CD4-positive, alpha-beta T cell treated with Interleukin-2 at 100 ng/mL for 4 hours (primary cell): ENCODE measurements at regions not wholly inside any gene's neighbourhood (a gene's known extent, or its start where the extent isn't known, plus 50 kb on each side); places are given as distances from the start of the nearest gene placed in this dataset.
"Not testable (repeated sequence)": the region's sequence is repeated elsewhere in the genome, so short reads cannot be mapped to it uniquely, and the experiment has no call there.

ENCODE experiments used
- DNase-seq: peaks from one replicate; pipeline ENCODE4 v3.0.0-alpha.2; 2020; ENCODE audit warnings: low spot score

DNA sequence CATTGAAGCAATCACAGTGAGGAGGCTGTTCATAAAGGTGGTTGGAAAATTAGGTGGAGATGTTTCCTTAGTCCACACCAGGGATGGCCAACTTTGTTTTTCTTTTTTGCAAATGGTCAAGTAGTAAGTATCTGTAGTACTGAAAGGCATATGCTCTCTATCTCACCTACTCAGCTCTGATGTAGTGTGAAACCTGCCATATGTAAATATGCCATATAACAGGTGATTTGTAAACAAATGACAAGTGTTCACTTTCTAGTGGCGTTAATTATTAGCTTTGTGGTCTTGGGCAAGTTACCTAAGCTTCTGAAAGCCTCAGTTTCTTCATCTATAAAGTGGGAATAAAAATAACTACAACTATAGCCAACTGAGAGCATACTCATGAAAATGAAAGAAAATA is 421.4 kb upstream of the LCORL start:
- no peak for DNase-seq

DNA sequence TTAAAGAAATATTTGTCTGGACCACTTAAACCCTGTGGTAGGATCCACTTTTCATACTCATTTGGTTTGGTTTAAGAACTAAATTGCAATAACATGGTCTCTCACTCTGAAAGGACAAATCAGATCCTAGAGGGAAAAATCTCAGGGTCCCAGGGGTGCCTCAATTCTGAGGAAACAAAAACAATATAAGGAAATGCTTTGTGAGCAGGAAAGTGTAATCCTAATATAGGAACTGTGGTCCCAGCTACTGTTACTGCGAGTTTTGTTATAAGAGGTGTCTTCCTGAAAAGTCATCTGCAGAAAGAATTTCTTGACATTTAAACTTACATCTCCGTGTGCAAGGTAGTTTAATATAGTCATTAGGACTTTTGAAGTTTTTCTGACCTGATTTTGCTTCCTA is 420.1 kb upstream of the LCORL start:
- DNase-seq, result no peak

DNA sequence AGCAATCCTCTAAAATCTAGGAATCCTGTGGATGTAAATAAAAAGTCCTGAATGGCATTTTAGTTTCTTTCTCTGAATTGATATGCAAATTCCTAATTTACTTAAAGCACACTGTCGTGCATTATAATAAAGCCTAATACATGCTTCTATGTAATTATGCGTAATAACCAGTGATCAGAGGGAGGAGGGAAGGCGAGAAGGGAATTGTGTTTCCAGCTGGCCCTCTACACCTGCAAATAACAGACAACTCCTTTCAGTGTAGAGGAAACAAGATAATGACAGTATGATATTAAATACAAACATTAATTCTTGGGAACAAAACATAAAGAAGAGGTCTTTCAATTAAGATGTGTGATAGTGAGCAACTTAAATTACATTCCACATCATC is 419.6 kb upstream of the LCORL start:
- no peak for DNase-seq

DNA sequence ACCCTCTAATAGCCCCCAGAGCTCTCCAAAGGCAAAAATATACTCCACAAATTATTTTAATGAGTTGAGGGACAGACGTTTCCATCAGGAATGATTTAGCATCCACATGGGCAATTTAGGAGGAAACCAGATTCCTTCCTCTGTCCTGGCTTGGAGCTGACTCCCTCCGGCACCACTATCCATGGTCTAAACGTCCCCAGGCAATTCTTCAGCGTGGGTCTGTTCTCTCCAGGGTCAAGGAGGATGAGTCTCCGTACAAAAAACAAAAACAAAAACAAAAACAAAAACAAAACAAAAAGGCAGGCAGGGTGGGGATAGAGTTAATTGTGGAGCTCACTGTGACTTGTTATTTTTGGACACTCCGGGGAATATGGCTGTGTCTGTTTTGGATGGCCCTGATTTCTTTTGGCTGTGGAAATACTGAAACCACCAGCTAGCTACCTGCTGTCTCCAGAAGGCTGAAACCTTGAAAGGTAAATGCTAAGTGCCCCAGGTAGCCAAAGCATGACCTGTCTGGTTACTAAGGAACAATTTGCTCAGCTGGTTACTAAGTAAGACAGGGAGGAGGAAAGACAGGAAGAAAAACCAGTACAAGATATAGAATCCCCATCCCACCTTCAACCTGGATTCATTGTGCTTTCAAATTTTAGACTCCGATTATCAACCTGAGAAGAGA is 419.1 kb upstream of the LCORL start:
- no peak for DNase-seq

DNA sequence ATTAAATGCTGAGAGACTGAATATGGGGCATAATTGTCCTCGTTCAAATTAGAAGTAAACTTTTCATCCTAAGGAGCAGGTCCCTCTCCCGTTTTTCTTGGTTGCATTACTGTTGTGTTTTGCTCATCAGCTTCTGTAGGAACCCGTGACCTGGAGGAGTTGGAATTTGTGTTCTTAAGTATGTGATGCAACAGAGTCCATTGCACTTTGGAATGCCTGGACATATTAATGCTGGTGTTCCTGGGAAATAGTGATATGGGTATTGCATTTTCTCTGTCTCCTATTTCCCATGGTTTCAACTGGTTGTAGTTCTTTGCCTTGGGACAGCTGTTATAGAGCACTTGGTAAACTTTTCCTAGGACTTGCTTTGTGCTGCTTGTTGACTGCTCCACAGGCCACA is 417.8 kb upstream of the LCORL start:
- no peak for DNase-seq

DNA sequence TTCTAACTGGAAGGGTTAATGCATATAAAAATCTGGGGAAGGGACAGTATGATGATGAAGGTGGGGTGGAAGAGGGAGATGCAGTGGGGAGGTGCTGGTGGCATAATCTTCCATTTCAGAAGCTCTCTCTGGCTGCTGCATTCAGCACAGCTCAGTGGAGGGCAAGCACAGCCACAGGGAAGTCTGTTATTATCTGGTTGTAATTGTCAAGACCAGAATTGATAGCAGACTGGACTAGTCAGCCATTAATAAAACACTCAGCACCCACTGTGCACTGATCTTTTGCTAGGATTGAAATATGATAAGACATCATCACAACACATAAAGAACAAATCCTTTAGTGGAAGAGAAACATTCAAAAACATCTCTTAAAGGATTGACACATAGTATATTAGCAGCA is 414.2 kb upstream of the LCORL start:
- no peak for DNase-seq

DNA sequence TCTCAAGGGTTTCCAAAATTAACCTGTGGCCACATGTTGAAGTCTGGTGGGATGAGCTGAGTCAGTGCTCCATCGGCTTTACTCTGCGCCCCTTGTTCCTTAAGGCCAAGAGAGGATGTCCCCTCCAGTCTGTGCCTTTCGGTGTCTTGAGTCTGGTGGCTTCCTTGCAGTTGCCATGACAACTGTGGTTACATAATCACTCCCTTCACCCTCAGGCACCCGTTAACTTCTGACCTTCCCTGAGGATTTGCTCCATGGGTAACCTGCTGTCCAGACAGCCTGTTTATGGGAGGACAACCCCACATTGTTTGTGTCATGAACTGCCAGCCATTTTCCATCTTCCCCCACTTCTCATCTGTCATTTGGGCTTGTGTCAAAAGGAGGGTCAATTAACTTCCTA is 401.1 kb upstream of the LCORL start:
- no peak for DNase-seq

DNA sequence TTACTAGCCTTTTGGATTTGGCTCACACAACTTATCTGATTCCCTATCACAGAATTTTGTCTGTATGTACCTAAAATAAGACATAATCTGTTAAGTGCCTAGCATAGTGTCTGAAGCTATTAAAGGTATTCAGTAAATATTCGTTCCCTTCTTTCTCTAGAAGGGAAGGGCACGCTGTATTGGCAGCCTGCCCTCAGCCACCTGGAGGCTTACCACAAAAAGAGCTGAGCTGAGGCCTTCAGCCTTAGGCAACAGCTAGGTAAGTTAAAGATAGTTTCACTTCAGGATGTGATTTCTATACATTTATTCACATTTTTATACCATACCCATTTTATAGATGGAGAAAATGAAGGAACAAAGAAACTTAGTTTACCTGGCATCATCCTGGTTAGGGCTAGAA is 400.0 kb upstream of the LCORL start:
- no peak for DNase-seq

DNA sequence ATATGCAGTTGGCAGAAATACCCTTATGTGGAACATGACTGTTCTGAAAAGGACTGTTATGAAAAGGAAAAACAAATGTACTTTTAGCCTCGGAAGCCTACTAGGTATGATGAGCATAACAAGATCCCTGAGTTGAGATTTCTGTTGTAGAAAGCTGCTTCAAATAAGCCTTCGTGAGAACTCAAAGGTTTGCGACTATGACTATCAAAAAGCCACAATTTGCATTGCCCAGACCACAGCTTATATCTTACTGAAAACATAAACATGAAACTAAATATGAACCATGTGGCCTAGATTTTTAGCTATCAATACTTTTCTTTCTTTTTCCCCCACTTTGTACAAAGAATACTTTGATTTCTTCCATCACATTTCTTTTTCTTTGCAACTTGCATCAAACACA is 398.2 kb upstream of the LCORL start:
- no peak for DNase-seq

DNA sequence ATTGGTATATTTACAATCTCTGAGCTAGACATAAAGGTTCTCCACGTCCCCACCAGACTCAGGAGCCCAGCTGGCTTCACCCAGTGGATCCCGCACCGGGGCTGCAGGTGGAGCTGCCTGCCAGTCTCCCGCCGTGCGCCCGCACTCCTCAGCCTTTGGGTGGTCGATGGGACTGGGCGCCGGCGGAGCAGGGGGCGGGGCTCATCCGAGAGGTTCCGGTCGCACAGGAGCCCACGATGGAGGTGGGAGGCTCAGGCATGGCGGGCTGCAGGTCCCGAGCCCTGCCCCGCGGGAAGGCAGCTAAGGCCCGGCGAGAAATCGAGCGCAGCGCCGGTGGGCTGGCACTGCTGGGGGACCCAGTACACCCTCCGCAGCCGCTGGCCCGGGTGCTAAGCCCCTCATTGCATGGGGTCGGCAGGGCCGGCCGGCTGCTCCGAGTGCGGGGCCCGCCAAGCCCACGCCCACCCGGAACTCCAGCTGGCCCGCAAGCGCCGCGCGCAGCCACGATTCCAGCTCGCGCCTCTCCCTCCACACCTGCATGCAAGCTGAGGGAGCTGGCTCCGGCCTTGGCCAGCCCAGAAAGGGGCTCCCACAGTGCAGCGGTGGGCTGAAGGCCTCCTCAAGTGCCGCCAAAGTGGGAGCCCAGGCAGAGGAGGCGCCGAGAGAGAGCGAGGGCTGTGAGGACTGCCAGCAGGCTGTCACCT is 396.8 kb upstream of the LCORL start:
- DNase-seq, result not testable (repeated sequence)

DNA sequence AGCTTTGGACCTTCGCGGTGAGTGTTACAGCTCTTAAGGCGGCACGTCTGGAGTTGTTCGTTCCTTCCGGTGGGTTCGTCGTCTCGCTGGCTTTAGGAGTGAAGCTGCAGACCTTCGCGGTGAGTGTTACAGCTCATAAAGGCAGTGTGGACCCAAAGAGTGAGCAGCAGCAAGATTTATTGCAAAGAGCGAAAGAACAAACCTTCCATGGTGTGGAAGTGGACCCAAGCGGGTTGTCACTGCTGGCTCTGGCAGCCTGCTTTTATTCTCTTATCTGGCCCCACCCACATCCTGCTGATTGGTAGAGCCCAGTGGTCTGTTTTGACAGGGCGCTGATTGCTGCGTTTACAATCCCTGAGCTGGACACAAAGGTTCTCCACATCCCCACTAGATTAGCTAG is 396.1 kb upstream of the LCORL start:
- DNase-seq, result not testable (repeated sequence)

DNA sequence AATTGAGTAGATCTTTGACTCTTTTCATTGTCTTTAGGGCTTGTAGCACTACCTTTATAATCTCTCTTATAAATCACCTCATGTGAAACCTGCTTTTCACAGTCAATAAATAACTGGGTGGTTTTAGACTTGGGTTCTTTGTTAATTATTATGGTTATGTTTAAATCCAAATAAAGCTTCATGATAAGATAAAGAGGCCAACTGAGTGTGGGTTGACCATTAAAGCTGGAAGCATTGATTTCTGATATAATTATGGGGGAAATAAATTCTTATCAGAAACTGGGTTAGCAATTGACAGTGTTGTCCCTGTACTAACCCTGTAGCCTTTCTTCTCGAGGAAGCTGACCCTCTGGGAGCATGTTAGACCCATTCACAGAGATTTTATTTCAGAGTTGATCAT is 384.7 kb upstream of the LCORL start:
- no peak for DNase-seq

DNA sequence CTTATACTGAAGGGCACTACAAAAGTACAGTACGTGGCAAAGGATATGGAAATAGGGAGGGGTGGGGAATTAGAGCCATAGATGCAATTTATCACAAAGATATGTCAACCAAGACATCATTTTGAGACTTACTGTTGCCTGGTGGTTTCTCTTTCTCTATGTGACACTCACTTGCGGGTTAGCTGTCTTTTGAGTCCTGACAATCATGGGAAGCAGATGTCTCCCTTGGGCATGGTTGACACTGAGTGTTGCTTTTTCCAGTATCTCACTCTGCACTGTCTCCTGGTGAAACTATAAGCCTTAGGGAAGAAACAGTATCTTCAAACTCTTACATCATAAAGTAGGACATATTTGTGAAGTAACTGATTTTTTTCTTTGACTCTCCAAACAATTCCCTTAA is 383.5 kb upstream of the LCORL start:
- no peak for DNase-seq

DNA sequence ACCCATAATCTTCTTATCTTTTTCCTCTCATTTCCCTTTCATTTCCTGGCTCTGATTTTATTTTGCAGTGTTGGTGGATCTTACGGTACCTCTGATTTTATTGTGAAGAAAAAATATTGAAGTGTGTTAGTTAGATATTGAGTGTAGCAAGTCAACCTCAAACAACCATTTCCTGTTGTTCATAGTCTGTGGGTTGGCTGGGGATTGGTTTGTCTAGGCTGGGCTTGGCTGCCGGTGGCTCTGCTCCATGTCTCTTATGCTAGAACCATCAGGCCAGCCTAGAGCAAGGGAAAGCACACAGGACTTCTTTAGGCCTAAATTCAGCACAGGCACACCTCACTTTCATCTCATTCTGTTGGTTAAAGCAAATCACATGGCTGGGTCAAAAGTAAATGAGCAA is 383.1 kb upstream of the LCORL start:
- no peak for DNase-seq

DNA sequence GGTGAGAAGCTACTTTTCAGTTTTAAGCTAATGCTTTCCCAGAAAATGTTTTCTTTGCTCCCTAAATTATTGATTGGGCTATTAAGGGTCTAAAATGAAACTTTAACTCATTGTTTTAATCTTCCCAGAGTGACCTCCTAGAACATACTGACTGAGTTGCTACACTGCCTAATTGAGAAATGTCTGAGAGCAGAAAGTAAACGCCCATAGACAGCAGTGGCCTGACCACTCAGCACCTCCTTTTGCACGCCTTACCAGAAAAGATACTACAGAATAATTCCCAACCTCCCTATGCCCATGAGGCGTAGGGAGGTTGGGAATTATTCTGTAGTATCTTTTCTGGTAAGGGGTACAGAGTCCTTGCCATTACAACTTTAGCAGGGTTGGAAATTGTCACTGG is 381.8 kb upstream of the LCORL start:
- no peak for DNase-seq

DNA sequence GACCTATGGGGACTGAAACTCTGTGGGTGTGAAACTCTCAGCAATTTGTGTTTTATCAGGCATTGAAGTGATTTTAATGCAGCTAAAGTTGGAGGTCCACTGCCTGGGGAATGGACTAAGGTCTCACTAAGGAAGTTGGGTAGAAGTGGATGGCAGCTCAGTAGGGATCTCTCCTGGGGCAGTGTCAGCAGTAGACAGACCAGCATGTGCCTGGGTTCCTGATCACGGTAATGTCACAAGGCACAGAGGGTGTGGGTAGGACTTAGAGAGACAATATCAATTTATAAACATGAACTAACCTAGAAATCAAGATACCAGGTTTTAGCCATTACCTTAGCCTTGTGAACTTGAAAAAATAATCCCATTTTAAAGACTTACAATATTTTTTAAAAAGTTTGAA is 380.3 kb upstream of the LCORL start:
- no peak for DNase-seq

DNA sequence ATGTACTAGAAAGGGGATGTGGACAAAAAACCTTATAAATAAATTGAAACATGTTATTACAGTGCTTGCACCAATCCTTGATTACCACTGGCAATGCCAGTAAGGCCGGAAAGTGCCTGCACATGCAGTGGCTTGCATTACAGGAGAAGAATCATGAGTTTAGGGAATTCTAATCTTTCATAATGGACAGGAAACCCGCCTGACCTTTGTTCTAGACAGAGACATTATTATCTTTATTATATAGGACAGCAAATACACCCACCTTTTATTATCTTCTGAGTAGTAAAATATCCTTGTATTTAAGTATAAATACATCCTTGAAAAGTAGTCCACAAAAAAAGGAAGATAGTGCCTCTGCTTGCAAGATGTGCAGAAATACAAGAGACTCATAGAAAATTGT is 379.9 kb upstream of the LCORL start:
- no peak for DNase-seq

DNA sequence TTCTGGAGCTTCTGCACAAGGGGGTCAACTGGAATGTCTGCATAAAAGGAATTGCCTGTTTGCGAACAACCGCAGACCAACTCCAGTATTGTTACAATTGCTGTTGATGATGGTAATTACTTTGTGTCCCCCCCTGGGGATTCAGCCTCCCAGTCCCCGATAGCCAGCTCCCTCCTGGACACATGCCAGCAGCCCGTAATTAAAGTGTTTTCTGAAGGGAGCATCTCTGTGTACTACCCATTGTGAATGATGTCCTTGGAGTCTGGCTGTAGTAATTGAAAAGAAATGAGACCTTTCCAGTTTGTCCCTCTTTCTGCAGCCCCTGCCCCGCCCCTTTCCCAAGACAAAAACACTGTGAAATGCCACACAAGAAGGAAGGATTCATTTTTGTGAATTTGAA is 377.1 kb upstream of the LCORL start:
- DNase-seq, result no peak

DNA sequence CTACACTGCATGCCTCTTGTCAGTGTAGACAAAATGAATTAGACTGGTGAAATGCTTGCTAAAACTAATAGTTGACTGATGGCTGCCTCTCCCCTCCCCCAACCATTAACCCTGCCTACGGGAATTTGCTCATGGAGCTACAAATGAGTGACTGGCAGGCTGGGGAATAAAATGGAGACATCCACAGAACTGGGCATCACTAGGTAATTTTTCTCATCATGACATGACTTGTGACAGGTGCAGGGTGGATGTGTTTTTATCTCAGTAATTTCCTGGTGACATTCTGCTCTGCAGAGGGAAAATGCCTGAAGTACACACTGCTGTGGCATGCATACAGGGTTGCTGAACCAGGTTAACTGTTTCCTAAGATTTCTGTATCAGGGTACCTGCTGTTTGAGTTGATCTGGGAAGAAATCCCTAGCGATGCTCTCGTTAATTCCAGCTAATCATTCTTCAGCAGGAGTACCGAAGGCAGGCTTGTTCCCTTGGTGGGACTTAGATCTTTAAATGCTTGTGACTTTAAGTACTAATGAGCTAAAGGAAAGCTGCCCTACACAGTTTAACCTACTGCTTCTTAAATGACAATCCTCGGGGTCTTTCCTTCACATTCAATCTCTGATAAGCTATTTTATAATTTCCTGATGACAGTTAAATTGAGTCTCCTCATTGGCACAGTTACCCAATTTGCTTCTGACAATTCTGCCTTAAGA is 376.3 kb upstream of the LCORL start:
- DNase-seq, result no peak

DNA sequence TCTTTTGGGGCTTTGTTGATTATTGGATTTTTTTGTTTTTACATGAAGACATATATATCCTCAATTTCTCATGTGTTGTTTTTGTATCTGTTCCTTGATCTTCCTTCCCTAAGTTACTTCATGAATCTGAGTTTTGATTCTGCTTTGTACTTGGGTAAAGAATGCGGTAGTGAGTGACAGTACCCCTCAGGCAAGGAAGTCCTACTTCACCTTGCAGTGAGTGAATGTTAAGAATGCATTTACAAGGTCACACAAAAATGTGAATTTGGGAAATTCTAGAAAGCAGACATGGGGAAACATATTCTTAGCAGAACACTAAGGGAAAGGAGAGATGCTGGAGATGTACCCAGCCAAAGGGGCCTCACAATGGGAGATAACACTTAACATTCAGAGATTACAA is 373.1 kb upstream of the LCORL start:
- no peak for DNase-seq

DNA sequence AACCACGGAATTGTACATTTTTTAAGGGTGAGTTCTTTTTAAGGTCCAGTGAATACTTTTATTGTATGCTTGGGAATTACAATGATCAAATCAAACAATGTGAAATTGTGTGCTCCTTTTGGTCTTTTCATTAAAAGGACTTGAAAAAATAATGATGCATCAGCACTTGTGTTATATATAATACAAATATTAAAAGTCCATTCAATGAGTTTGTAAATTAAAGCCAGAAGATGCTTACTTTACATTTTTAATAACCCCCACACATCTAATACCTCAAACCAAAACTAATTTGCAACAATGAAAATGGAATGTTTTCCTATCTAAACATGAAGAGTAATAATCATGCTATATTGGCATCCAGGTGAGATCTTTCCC is 369.8 kb upstream of the LCORL start:
- DNase-seq, result no peak

DNA sequence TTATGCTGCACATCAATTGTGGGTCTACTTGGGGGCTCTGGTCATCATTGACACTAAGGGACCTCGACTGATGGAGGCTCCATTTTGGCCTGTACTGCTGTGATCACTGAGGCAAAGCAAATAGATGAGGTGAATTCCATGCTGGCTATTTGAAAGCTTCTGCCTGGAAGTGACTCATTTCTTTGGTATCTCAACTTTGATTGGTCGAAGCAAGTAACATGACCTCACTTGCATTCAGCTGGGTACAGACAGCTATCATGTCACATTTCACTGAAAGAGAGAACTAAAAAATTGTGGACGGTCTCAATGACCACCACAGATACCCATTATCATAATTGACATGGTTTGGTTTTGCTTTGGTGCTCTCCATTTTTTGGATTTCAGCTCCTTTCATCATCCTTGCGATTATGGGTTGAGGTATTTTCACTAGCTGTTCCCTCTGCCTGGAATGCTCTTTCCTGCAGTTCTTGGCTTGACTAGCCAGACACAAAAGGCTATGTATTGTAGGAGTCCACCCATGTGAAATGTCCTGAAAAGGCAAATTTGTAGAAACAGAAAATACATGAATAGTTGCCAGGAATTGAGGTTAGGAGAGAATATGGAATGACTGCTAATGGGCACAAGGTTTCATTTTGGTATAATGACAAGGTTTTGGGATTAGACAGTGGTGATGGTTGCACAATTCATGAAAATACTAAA is 369.2 kb upstream of the LCORL start:
- no peak for DNase-seq

DNA sequence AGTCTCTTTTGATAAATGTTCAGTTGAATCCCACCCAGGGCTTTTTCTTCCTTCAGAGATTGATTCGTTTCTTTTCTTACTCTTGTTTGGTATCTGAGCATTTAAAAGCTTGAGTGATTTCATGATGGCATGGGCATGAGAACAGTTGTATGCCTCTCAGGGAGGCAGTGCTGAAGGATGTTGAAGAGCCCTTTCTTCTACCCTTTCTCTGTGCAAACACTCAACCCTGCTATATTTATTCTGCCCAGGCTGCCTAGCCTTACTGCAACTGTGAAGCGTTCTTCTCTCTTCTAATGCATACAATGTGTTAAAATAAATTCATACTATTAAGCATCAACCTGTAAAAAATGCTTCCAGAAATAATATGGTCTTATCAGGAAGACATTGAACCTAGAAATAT is 367.6 kb upstream of the LCORL start:
- DNase-seq, result no peak
